Liver (tissue), 8 donors: ENCODE measurements at regions not wholly inside any gene's neighbourhood (a gene's known extent, or its start where the extent isn't known, plus 50 kb on each side); places are given as distances from the start of the nearest gene placed in this dataset.

Source experiments
- DNase-seq: peaks from one replicate; pipeline ENCODE4 v3.0.0-alpha.2; 2017; ENCODE audit warnings: low spot score
- H3K27ac ChIP-seq, 2 donors: one replicate each; pipeline ENCODE4 v1.7.0; 2013; ENCODE audit warnings: inconsistent platforms in 2 of 2, low read length in 2 of 2, control low read depth in 1 of 2, low read depth in 1 of 2, mild to moderate bottlenecking in 1 of 2
- H3K27me3 ChIP-seq, 4 donors: one replicate each; pipeline versions ENCODE4 v1.6.1 to v1.7.0; 2013; ENCODE audit warnings: low read length in 3 of 4, inconsistent platforms in 1 of 4, mild to moderate bottlenecking in 1 of 4, moderate library complexity in 1 of 4; ENCODE audit not compliant: control insufficient read depth in 4 of 4, insufficient read depth in 4 of 4
- H3K36me3 ChIP-seq, 4 donors: one replicate each; pipeline versions ENCODE4 v1.6.1 to v1.7.0; 2013; ENCODE audit warnings: low read length in 3 of 4, mild to moderate bottlenecking in 3 of 4, low read depth in 1 of 4, moderate library complexity in 1 of 4; ENCODE audit not compliant: control insufficient read depth in 4 of 4, insufficient read depth in 3 of 4
- H3K4me1 ChIP-seq, 4 donors: one replicate each; pipeline versions ENCODE4 v1.6.1 to v1.7.0; 2013; ENCODE audit warnings: low read length in 3 of 4, mild to moderate bottlenecking in 3 of 4, moderate library complexity in 1 of 4; ENCODE audit not compliant: control insufficient read depth in 4 of 4, insufficient read depth in 4 of 4
- H3K4me3 ChIP-seq, 3 donors: one replicate each; pipeline versions ENCODE4 v1.6.1 to v1.7.0; 2013; ENCODE audit warnings: low read length in 3 of 3, control low read depth in 1 of 3, low read depth in 1 of 3, mild to moderate bottlenecking in 1 of 3
- H3K9ac ChIP-seq, 2 donors: one replicate each; pipeline ENCODE4 v1.7.0; 2013; ENCODE audit warnings: low read length in 2 of 2, mild to moderate bottlenecking in 2 of 2, moderate library complexity in 2 of 2, control low read depth in 1 of 2, low read depth in 1 of 2
- H3K9me3 ChIP-seq, 4 donors: one replicate each; pipeline versions ENCODE4 v1.6.1 to v1.7.0; 2013; ENCODE audit warnings: low read length in 3 of 4; ENCODE audit not compliant: control insufficient read depth in 4 of 4
- ATF3 ChIP-seq: IDR thresholded peaks from 2 replicates; pipeline ENCODE4 v1.6.1; 2016; ENCODE audit warnings: antibody characterized with exemption
- CTCF ChIP-seq: fragments of 150-350 bp; IDR thresholded peaks from 2 replicates; pipeline ENCODE4 v1.5.1; 2017; ENCODE audit warnings: improper control_type of control experiment, low read depth, low read length; ENCODE audit not compliant: missing input control
- EGR1 ChIP-seq, 2 donors: IDR thresholded peaks; 2 replicates each; pipeline ENCODE4 v1.6.1; 2016 to 2018; ENCODE audit warnings: antibody characterized with exemption in 2 of 2, low read depth in 2 of 2
- FOXA1 ChIP-seq: IDR thresholded peaks from 2 replicates; pipeline ENCODE4 v1.6.1; 2016; ENCODE audit warnings: antibody characterized with exemption
- FOXA2 ChIP-seq: IDR thresholded peaks from 2 replicates; pipeline ENCODE4 v1.6.1; 2016; ENCODE audit warnings: antibody characterized with exemption
- GABPA ChIP-seq, 2 donors: IDR thresholded peaks in 1 of 2; conservative IDR thresholded peaks in 1 of 2; 2 replicates each; pipeline ENCODE4 v1.6.1; 2016; ENCODE audit warnings: antibody characterized with exemption in 2 of 2, mild to moderate bottlenecking in 1 of 2, moderate library complexity in 1 of 2
- HNF4A ChIP-seq, 2 donors: conservative IDR thresholded peaks; 2 replicates each; pipeline ENCODE4 v1.6.1; 2016; ENCODE audit warnings: antibody characterized with exemption in 2 of 2, mild to moderate bottlenecking in 2 of 2
- HNF4G ChIP-seq: IDR thresholded peaks from 2 replicates; pipeline ENCODE4 v1.6.1; 2016; ENCODE audit warnings: antibody characterized with exemption
- JUND ChIP-seq, 2 donors: IDR thresholded peaks; 2 replicates each; pipeline ENCODE4 v1.6.1; 2016; ENCODE audit warnings: antibody characterized with exemption in 2 of 2
- MAX ChIP-seq: IDR thresholded peaks from 2 replicates; pipeline ENCODE4 v1.6.1; 2016; ENCODE audit warnings: antibody characterized with exemption
- NR2F2 ChIP-seq: IDR thresholded peaks from 2 replicates; pipeline ENCODE4 v1.6.1; 2016; ENCODE audit warnings: antibody characterized with exemption
- RAD21 ChIP-seq, 2 donors: IDR thresholded peaks; 2 replicates each; pipeline ENCODE4 v1.6.1; 2016; ENCODE audit warnings: antibody characterized with exemption in 2 of 2, mild to moderate bottlenecking in 2 of 2
- RXRA ChIP-seq, 2 donors: IDR thresholded peaks; 2 replicates each; pipeline ENCODE4 v1.6.1; 2017 to 2018; ENCODE audit warnings: antibody characterized with exemption in 2 of 2, mild to moderate bottlenecking in 1 of 2
- SP1 ChIP-seq: IDR thresholded peaks from 2 replicates; pipeline ENCODE4 v1.6.1; 2018; ENCODE audit warnings: antibody characterized with exemption, mild to moderate bottlenecking
- TAF1 ChIP-seq: conservative IDR thresholded peaks from 2 replicates; pipeline ENCODE4 v1.6.1; 2016; ENCODE audit warnings: antibody characterized with exemption, mild to moderate bottlenecking
- YY1 ChIP-seq: IDR thresholded peaks from 2 replicates; pipeline ENCODE4 v1.6.1; 2016; ENCODE audit warnings: antibody characterized with exemption, mild to moderate bottlenecking
- WGBS: extraction: QIAGEN DNeasy Blood & Tissue Kit; methylation state at CpG from one replicate; pipeline ENCODE4 v1.1.7; 2013; 5-methylcytosine and 5-hydroxymethylcytosine counted together
- TF ChIP-seq, protein P1 (sequence below): IDR thresholded peaks from 2 replicates; pipeline ENCODE4 v1.6.1; 2016; ENCODE audit warnings: antibody characterized with exemption
- donor health status: healthy.
- donor health status: healthy.
- donor health status: healthy.
- donor health status: healthy.
- donor health status: healthy.

DNA sequence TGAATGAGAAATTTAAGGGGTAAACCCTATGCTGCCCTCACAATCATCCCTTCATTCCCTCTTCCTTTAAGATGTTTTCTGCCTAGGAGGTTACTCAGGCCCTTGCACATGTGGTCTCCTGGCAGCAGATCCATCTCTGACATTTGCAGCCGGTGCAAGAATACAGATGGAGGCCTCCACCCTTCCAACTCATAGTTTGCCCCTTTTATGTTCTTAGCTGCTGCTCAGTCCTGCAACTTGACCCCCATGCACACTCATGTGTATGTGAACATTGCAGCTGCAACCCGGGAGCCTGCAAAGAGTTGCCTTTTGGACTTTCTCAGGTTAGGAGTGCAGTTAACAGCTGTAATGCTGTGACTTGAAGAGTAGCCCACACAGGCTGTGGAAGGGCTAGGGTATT lies 131.9 kb upstream of the SGK1 start:
- Histone ChIP-seq H3K9ac (no peak overlapping the region), H3K36me3 (no peaks in the 10 kb centered on the region), H3K27ac (no peak overlapping the region), H3K27me3 (no peaks in the 10 kb centered on the region), H3K4me1 (no peaks in the 10 kb centered on the region), H3K9me3 (no peaks in the 10 kb centered on the region), H3K4me3 (no peak overlapping the region)
- DNase-seq, result no peak
- TF ChIP-seq ATF3, result no peak
- 93% methylated on average over 2 of the region's 2 CpGs for WGBS

DNA sequence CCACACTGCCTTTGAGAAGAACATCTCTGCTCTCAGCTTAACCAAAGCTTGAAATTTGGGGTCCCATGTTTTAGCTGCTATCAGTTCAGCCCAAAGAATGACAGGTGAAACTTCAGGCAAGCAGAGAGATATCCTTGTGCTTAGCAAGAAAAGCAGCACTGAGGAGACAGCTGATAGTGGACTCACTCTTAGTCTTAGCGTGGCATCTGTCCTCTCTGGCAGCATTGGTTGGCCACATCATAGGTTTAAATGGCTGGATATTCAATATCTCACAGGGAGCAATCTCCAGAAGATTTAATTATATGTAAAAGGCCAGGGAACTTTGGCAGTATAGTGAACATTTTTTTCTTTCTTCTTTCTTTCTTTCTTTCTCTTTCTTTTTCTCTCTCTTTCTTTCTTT lies 131.1 kb upstream of the SGK1 start:
- no peaks in the 10 kb centered on the region for H3K4me1 ChIP-seq
- no peak overlapping the region for H3K4me3 ChIP-seq
- no peaks in the 10 kb centered on the region for H3K27me3 ChIP-seq
- no peak overlapping the region for H3K27ac ChIP-seq
- no peak overlapping the region for H3K9ac ChIP-seq
- DNase-seq, result no peak
- TF ChIP-seq JUND (IDR thresholded peaks at IDR 0.05) (no peak), RXRA (IDR thresholded peaks at IDR 0.05) (no peak), FOXA1 (no peak), MAX (no peak), FOXA2 (no peak), SP1 (no peak), TAF1 (no peak), HNF4G (no peak), EGR1 (IDR thresholded peaks at IDR 0.05; ENCODE audit: low read depth in 2 of 2) (no peak), GABPA (IDR thresholded peaks at IDR 0.05 in 1 of 2, conservative IDR thresholded peaks at IDR 0.05 in 1 of 2) (no peak), ATF3 (no peak)
- TF ChIP-seq, protein P1, sequence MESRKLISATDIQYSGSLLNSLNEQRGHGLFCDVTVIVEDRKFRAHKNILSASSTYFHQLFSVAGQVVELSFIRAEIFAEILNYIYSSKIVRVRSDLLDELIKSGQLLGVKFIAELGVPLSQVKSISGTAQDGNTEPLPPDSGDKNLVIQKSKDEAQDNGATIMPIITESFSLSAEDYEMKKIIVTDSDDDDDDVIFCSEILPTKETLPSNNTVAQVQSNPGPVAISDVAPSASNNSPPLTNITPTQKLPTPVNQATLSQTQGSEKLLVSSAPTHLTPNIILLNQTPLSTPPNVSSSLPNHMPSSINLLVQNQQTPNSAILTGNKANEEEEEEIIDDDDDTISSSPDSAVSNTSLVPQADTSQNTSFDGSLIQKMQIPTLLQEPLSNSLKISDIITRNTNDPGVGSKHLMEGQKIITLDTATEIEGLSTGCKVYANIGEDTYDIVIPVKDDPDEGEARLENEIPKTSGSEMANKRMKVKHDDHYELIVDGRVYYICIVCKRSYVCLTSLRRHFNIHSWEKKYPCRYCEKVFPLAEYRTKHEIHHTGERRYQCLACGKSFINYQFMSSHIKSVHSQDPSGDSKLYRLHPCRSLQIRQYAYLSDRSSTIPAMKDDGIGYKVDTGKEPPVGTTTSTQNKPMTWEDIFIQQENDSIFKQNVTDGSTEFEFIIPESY, result no peak
- H3K36me3 ChIP-seq, result no peaks in the 10 kb centered on the region
- H3K9me3 ChIP-seq, result no peaks in the 10 kb centered on the region
- 95% methylated on average over 1 of the region's 1 CpG for WGBS

GRCh38 chr6:134447883-134448387 lies 130.0 kb upstream of the SGK1 start:
- H3K9ac ChIP-seq, result no peak overlapping the region
- no peak for DNase-seq
- no peaks in the 10 kb centered on the region for H3K4me1 ChIP-seq
- H3K27me3 ChIP-seq, result no peaks in the 10 kb centered on the region
- no peak overlapping the region for H3K4me3 ChIP-seq
- no peaks in the 10 kb centered on the region for H3K36me3 ChIP-seq
- WGBS, result 78% methylated on average over 3 of the region's 3 CpGs
- H3K27ac ChIP-seq, result no peak overlapping the region
- H3K9me3 ChIP-seq, result no peaks in the 10 kb centered on the region
- TF ChIP-seq NR2F2 (no peak), MAX (no peak), TAF1 (no peak), FOXA2 (no peak), FOXA1 (no peak), EGR1 (IDR thresholded peaks at IDR 0.05; ENCODE audit: low read depth in 2 of 2) (no peak), SP1 (no peak), CTCF (no peak), GABPA (IDR thresholded peaks at IDR 0.05 in 1 of 2, conservative IDR thresholded peaks at IDR 0.05 in 1 of 2) (no peak), ATF3 (no peak), RXRA (IDR thresholded peaks at IDR 0.05) (no peak), HNF4A (conservative IDR thresholded peaks at IDR 0.05) (no peak), JUND (IDR thresholded peaks at IDR 0.05) (no peak), RAD21 (IDR thresholded peaks at IDR 0.05) (no peak), YY1 (no peak), HNF4G (no peak)
- TF ChIP-seq, protein P1, result no peak
